Effector memory CD8-positive, alpha-beta T cell (primary cell): ENCODE measurements at regions not wholly inside any gene's neighbourhood (a gene's known extent, or its start where the extent isn't known, plus 50 kb on each side); places are given as distances from the start of the nearest gene placed in this dataset.
"Not testable (repeated sequence)": the region's sequence is repeated elsewhere in the genome, so short reads cannot be mapped to it uniquely, and the experiment has no call there.

Experiments used
- ATAC-seq: fragments of 150-1000 bp; cut with Tn5 transposase; replicated peaks from 2 replicates; pipeline ENCODE4 v1.10.0; 2021; ENCODE audit warnings: mild to moderate bottlenecking, moderate library complexity
- DNase-seq, 3 experiments: peaks; one replicate each; pipeline ENCODE4 v3.0.0; 2021
- H3K27ac Mint-ChIP-seq, 2 donors: one replicate each; pipeline ENCODE4 v1.8.0; 2022; ENCODE audit warnings: mild to moderate bottlenecking in 2 of 2, mixed read lengths in 2 of 2, moderate library complexity in 2 of 2
- H3K27me3 Mint-ChIP-seq, 2 donors: one replicate each; pipeline ENCODE4 v1.8.0; 2022; ENCODE audit warnings: mixed read lengths in 2 of 2
- H3K36me3 Mint-ChIP-seq: one replicate; pipeline ENCODE4 v1.8.0; 2022; ENCODE audit warnings: mild to moderate bottlenecking, moderate library complexity, mixed read lengths; ENCODE audit not compliant: insufficient read depth
- H3K4me1 Mint-ChIP-seq, 2 donors: one replicate each; pipeline ENCODE4 v1.8.0; 2022; ENCODE audit warnings: low read depth in 2 of 2, mixed read lengths in 2 of 2
- H3K4me3 Mint-ChIP-seq, 2 donors: one replicate each; pipeline ENCODE4 v1.8.0; 2022; ENCODE audit warnings: mild to moderate bottlenecking in 2 of 2, mixed read lengths in 2 of 2, moderate library complexity in 2 of 2
- H3K9me3 Mint-ChIP-seq, 2 donors: one replicate each; pipeline ENCODE4 v1.8.0; 2022; ENCODE audit warnings: mixed read lengths in 2 of 2

- not testable (repeated sequence) for DNase-seq, H3K36me3 Mint-ChIP-seq, H3K9me3 Mint-ChIP-seq, H3K27ac Mint-ChIP-seq, H3K4me3 Mint-ChIP-seq, ATAC-seq, H3K4me1 Mint-ChIP-seq
- peaks cover 27 to 51% of the 10 kb centered on the region in 2 donors for H3K27me3 Mint-ChIP-seq
These were observed 79.6 kb upstream of the GOLGA6L4 start for GRCh38 chr15:84155792-84156587.

- H3K27me3 Mint-ChIP-seq: peaks cover 27 to 51% of the 10 kb centered on the region in 2 donors
- H3K4me1 Mint-ChIP-seq, H3K4me3 Mint-ChIP-seq, H3K36me3 Mint-ChIP-seq, H3K27ac Mint-ChIP-seq, ATAC-seq, H3K9me3 Mint-ChIP-seq, DNase-seq: not testable (repeated sequence)
These were observed 79.1 kb upstream of the GOLGA6L4 start for GRCh38 chr15:84156588-84156840.

GRCh38 chr15:84157056-84157632, 78.4 kb upstream of the GOLGA6L4 start:
- H3K4me3 Mint-ChIP-seq, H3K9me3 Mint-ChIP-seq, H3K4me1 Mint-ChIP-seq, H3K27ac Mint-ChIP-seq, DNase-seq, ATAC-seq, H3K36me3 Mint-ChIP-seq: not testable (repeated sequence)
- peaks cover 27 to 51% of the 10 kb centered on the region in 2 donors for H3K27me3 Mint-ChIP-seq

GRCh38 chr15:84157857-84158256, 77.7 kb upstream of the GOLGA6L4 start:
- H3K27ac Mint-ChIP-seq, DNase-seq, H3K9me3 Mint-ChIP-seq, ATAC-seq, H3K4me1 Mint-ChIP-seq, H3K36me3 Mint-ChIP-seq, H3K4me3 Mint-ChIP-seq: not testable (repeated sequence)
- H3K27me3 Mint-ChIP-seq: peaks cover 27 to 44% of the 10 kb centered on the region in 2 donors

GRCh38 chr15:84159346-84160269, 76.0 kb upstream of the GOLGA6L4 start:
- H3K4me1 Mint-ChIP-seq, H3K36me3 Mint-ChIP-seq: not testable (repeated sequence)
- H3K27me3 Mint-ChIP-seq: peaks cover 13 to 26% of the 10 kb centered on the region in 2 donors

GRCh38 chr15:84164423-84165292, 70.9 kb upstream of the GOLGA6L4 start:
- H3K4me1 Mint-ChIP-seq, H3K4me3 Mint-ChIP-seq, DNase-seq, ATAC-seq, H3K27me3 Mint-ChIP-seq, H3K9me3 Mint-ChIP-seq, H3K36me3 Mint-ChIP-seq: not testable (repeated sequence)
- peak overlapping the region in 1 of 2 donors; percentile 68 for H3K27ac Mint-ChIP-seq

More at GRCh38 chr15:84159346-84160269, 76.0 kb upstream of the GOLGA6L4 start:
- H3K9me3 Mint-ChIP-seq, H3K27ac Mint-ChIP-seq, H3K4me3 Mint-ChIP-seq, DNase-seq, ATAC-seq: not testable (repeated sequence)

- not testable (repeated sequence) for H3K36me3 Mint-ChIP-seq, H3K27ac Mint-ChIP-seq, H3K4me3 Mint-ChIP-seq, H3K4me1 Mint-ChIP-seq, DNase-seq, ATAC-seq, H3K27me3 Mint-ChIP-seq, H3K9me3 Mint-ChIP-seq
These were observed 65.5 kb upstream of the GOLGA6L4 start for GRCh38 chr15:84170029-84170428.

- H3K27ac Mint-ChIP-seq, DNase-seq, H3K9me3 Mint-ChIP-seq, H3K36me3 Mint-ChIP-seq, H3K4me1 Mint-ChIP-seq, H3K27me3 Mint-ChIP-seq, H3K4me3 Mint-ChIP-seq, ATAC-seq: not testable (repeated sequence)
These were observed 62.4 kb upstream of the GOLGA6L4 start for GRCh38 chr15:84173231-84173610.
